Psoas muscle (tissue), 7 donors: ENCODE measurements at regions not wholly inside any gene's neighbourhood (a gene's known extent, or its start where the extent isn't known, plus 50 kb on each side); places are given as distances from the start of the nearest gene placed in this dataset.
"Not testable (repeated sequence)": the region's sequence is repeated elsewhere in the genome, so short reads cannot be mapped to it uniquely, and the experiment has no call there.

Experiments
- ATAC-seq, 4 donors: fragments of 200-7000 bp; cut with Tn5 transposase; one replicate each; pipeline ENCODE4 v1.9.1; 2020; ENCODE audit warnings: moderate library complexity in 3 of 4, mild to moderate bottlenecking in 2 of 4
- DNase-seq, 2 donors: peaks; one replicate each; pipeline ENCODE4 v3.0.0-alpha.2; 2020
- H3K27ac ChIP-seq: fragments of 200-600 bp; one replicate; pipeline ENCODE4 v1.8.0; 2022
- H3K27me3 ChIP-seq, 3 donors: fragments of 200-600 bp in 1 of 3; one replicate each; pipeline versions ENCODE4 v1.6.1 to v1.8.0; 2013 to 2022; ENCODE audit warnings: low read length in 2 of 3, mild to moderate bottlenecking in 2 of 3, moderate library complexity in 1 of 3; ENCODE audit not compliant: insufficient read depth in 3 of 3
- H3K36me3 ChIP-seq, 2 donors: fragments of 200-600 bp in 1 of 2; one replicate each; pipeline versions ENCODE4 v1.6.1 to v1.8.0; 2013 to 2022; ENCODE audit warnings: low read depth in 1 of 2, mild to moderate bottlenecking in 1 of 2, moderate library complexity in 1 of 2; ENCODE audit not compliant: insufficient read depth in 1 of 2
- H3K4me1 ChIP-seq: fragments of 200-600 bp; one replicate; pipeline ENCODE4 v1.8.0; 2022
- H3K4me3 ChIP-seq: fragments of 200-600 bp; one replicate; pipeline ENCODE4 v1.8.0; 2022; ENCODE audit warnings: mild to moderate bottlenecking
- H3K9me3 ChIP-seq: fragments of 200-600 bp; one replicate; pipeline ENCODE4 v1.8.0; 2022
- WGBS, 3 donors: extraction: QIAGEN DNeasy Blood & Tissue Kit; methylation state at CpG; one replicate each; pipeline versions ENCODE4 v1.1.6 to v1.1.7; 2013; 5-methylcytosine and 5-hydroxymethylcytosine counted together
- intact Hi-C, 2 donors: fragments of 100-400 bp; cut with DNase I; formaldehyde crosslinking; loops; one replicate each; pipeline versions ENCODE4 v1.11.0 to v1.14.2; 2022
- TF ChIP-seq, protein P1 (sequence below): fragments of 200-600 bp; IDR thresholded peaks from one replicate; pipeline ENCODE4 v1.8.0; 2022; ENCODE audit warnings: antibody characterized with exemption
- donor health status: healthy with polysubstance abuse.
- donor health status: DM: no; HTN: no; CAD: no; lungs with moderate emphysema.
- donor health status: Bipolar disorder and iron deficiency.
- donor health status: healthy.
- donor health status: DM: yes; HTN: yes; CAD: no.
- donor health status: DM: no; HTN: no; CAD: no.
- donor health status: DM: yes; HTN: yes; CAD: no.

DNA sequence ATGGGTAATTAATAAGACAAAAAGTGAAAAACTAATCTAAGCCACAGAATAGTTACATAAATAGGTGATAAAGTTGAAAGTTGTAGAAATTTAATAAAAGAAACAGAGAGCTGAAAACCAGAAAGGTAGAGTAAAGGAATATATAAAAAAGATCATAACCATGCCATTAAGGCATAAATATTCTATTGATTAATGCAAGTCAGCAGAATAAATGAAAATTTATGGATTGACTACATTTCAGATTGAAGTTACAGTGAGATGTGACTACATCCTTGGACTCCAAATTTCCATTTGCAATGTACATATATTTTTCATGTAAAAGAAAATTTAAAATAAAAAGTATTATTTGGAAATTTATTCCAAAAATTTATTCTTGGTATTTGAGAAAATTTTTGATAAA lies 1225.7 kb downstream of the OTOL1 start:
- Histone ChIP-seq H3K27ac (no peak overlapping the region), H3K4me1 (no peaks in the 10 kb centered on the region), H3K4me3 (no peak overlapping the region), H3K36me3 (no peaks in the 10 kb centered on the region), H3K27me3 (no peaks in the 10 kb centered on the region), H3K9me3 (no peaks in the 10 kb centered on the region)
- TF ChIP-seq, protein P1, sequence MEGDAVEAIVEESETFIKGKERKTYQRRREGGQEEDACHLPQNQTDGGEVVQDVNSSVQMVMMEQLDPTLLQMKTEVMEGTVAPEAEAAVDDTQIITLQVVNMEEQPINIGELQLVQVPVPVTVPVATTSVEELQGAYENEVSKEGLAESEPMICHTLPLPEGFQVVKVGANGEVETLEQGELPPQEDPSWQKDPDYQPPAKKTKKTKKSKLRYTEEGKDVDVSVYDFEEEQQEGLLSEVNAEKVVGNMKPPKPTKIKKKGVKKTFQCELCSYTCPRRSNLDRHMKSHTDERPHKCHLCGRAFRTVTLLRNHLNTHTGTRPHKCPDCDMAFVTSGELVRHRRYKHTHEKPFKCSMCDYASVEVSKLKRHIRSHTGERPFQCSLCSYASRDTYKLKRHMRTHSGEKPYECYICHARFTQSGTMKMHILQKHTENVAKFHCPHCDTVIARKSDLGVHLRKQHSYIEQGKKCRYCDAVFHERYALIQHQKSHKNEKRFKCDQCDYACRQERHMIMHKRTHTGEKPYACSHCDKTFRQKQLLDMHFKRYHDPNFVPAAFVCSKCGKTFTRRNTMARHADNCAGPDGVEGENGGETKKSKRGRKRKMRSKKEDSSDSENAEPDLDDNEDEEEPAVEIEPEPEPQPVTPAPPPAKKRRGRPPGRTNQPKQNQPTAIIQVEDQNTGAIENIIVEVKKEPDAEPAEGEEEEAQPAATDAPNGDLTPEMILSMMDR, result no peak
- intact Hi-C loops, result no loop called here
- DNase-seq, result no peak
- no peak for ATAC-seq

DNA sequence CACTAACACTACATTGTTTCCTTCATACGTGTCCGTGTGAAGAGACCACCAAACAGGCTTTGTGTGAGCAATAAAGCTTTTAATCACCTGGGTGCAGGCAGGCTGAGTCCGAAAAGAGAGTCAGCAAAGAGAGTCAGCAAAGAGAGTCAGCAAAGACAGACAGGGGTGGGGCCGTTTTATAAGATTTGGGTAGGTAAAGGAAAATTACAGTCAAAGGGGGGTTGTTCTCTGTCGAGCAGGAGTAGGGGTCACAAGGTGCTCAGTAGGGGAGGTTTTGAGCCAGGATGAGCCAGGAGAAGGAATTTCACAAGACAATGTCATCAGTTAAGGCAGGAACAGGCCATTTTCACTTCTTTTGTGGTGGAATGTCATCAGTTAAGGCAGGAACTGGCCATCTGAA lies 1226.2 kb downstream of the OTOL1 start:
- H3K9me3 ChIP-seq, H3K27ac ChIP-seq, DNase-seq, ATAC-seq, H3K4me1 ChIP-seq, intact Hi-C loops, H3K36me3 ChIP-seq, H3K27me3 ChIP-seq, H3K4me3 ChIP-seq: not testable (repeated sequence)
- 71 to 81% (median 73%) methylated on average over 4 to 5 of the region's 5 CpGs for WGBS, 3 donors

DNA sequence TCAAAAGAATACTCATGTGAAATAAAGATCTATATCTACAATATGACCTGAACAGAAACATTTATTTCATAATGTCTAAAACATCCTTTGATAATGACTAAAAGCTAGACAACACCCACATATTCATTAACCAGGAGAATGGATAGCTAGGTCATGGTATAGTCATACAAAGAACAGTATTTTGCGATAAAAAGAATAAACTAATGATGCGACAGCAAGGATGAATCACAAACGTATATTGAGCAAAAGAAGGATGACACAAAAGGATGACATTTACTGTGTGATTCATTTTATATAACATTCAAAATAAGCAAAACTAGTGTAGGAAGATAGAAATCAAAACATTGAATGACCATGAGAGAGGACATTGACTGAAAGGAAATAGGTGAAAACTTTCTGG lies 1233.1 kb downstream of the OTOL1 start:
- Histone ChIP-seq H3K27ac (no peak overlapping the region), H3K9me3 (no peaks in the 10 kb centered on the region), H3K4me1 (no peaks in the 10 kb centered on the region), H3K27me3 (no peaks in the 10 kb centered on the region), H3K36me3 (no peaks in the 10 kb centered on the region), H3K4me3 (no peak overlapping the region)
- TF ChIP-seq, protein P1, result no peak
- intact Hi-C loops, result no loop called here
- no peak for DNase-seq
- no peak for ATAC-seq
- 93 to 97% (median 96%) methylated on average over 3 of the region's 3 CpGs for WGBS, 3 donors

DNA sequence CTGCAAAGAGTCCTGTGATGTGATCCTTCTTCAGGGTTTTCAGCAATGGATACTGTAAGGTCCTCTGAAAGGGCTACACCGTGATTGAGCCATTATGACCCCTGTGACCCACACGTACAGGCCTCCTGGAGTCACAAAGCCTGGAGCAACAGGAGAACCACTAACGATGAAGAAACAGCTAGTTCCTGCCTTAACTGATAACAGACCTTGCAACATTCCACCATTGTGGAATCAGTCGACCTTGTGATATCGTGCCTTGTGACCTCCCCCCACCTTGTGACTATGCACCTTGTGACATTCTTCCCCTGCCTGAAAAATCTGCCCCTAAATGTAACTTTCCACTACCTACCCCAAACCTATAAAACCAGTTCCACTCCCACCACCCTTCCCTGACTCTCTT lies 1235.4 kb downstream of the OTOL1 start:
- H3K27me3 ChIP-seq, DNase-seq, H3K9me3 ChIP-seq, H3K4me1 ChIP-seq, intact Hi-C loops, ATAC-seq, H3K27ac ChIP-seq, H3K36me3 ChIP-seq, H3K4me3 ChIP-seq: not testable (repeated sequence)
- 87 to 96% (median 88%) methylated on average over 5 of the region's 5 CpGs for WGBS, 3 donors

DNA sequence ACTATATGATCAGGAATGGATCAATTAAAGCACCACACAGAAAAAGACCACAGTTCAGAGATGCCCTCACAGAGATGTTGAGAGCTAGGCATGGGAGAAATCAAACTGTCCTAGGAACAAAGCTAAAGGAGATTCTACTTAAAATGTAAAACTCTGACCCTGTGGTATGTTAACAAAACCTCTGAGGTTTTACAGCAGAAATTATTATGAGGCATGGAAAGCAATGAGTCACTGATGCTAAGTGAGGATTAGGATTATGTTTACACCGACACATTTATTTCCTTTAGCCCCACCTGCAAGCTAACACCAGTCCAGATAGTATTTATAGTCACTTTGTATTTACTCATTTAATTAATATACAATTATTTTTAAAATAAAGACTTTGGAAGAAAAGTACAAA lies 1242.2 kb downstream of the OTOL1 start:
- Histone ChIP-seq H3K27ac (no peak overlapping the region), H3K4me3 (no peak overlapping the region), H3K36me3 (no peaks in the 10 kb centered on the region), H3K27me3 (no peaks in the 10 kb centered on the region), H3K9me3 (no peaks in the 10 kb centered on the region), H3K4me1 (no peaks in the 10 kb centered on the region)
- ATAC-seq (no peak), DNase-seq (no peak)
- TF ChIP-seq, protein P1, result no peak
- 33 to 35% (median 35%) methylated on average over 1 of the region's 1 CpG for WGBS, 3 donors
- intact Hi-C loops, result no loop called here

DNA sequence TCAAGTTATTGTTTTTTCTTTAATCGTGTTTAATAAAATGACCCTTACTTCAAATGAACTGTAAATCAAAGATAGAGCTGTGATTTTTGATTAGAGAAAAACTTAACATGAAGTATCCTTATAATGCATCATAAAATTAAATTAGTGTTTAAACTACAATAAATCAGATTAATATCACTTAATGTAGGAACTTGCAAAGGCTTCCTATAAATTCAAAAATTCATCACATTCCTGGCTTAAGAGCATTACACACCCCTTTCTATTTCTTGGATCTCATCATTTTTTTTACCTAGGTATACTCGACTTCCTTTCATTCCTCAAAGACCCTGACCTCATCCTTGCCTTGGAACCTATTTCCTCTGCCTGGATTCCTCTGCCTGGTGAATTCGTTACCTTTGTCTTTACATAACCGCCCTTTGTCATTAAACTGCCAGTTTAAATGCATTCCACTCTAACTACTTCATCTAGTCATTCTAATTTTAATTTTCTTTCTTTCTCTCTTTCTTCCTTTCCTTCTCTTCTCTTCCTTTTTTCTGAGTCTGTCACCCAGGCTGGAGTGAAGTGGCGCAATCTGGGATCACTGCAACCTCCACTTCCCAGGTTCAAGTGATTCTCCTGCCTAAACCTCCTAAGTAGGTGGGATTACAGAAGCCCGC lies 1244.5 kb downstream of the OTOL1 start:
- ATAC-seq, result no peak

More for the DNA sequence above, 1244.5 kb downstream of the OTOL1 start:
- intact Hi-C loops, result no loop called here
- no peak for DNase-seq
- H3K4me3 ChIP-seq, result no peak overlapping the region
- H3K27ac ChIP-seq, result no peak overlapping the region
- WGBS, 3 donors, result 76 to 81% (median 77%) methylated on average over 6 of the region's 6 CpGs
- no peaks in the 10 kb centered on the region for H3K36me3 ChIP-seq
- TF ChIP-seq, protein P1, result no peak
- H3K4me1 ChIP-seq, result no peaks in the 10 kb centered on the region
- no peaks in the 10 kb centered on the region for H3K9me3 ChIP-seq
- no peaks in the 10 kb centered on the region for H3K27me3 ChIP-seq
